GM13976 (cell line): ENCODE measurements at regions not wholly inside any gene's neighbourhood (a gene's known extent, or its start where the extent isn't known, plus 50 kb on each side); places are given as distances from the start of the nearest gene placed in this dataset.

ENCODE experiments used
- DNase-seq: peaks from one replicate; pipeline ENCODE4 v3.0.0; 2012; ENCODE audit warnings: low spot score
- in situ Hi-C: fragments of 300-500 bp; cut with MboI; formaldehyde crosslinking; loops from one replicate; pipeline ENCODE4 v1.12.0; 2022; ENCODE audit warnings: low sequenced_read_pairs, mixed read lengths, inconsistent platforms; ENCODE audit not compliant: unreplicated experiment
- TF ChIP-seq, protein P1 (sequence below): IDR thresholded peaks from 2 replicates; pipeline ENCODE4 v1.5.1; 2012; ENCODE audit warnings: borderline replicate concordance, mild to moderate bottlenecking; ENCODE audit not compliant: insufficient read depth; ENCODE audit errors: extremely low read depth, missing control alignments, control extremely low read depth

DNA sequence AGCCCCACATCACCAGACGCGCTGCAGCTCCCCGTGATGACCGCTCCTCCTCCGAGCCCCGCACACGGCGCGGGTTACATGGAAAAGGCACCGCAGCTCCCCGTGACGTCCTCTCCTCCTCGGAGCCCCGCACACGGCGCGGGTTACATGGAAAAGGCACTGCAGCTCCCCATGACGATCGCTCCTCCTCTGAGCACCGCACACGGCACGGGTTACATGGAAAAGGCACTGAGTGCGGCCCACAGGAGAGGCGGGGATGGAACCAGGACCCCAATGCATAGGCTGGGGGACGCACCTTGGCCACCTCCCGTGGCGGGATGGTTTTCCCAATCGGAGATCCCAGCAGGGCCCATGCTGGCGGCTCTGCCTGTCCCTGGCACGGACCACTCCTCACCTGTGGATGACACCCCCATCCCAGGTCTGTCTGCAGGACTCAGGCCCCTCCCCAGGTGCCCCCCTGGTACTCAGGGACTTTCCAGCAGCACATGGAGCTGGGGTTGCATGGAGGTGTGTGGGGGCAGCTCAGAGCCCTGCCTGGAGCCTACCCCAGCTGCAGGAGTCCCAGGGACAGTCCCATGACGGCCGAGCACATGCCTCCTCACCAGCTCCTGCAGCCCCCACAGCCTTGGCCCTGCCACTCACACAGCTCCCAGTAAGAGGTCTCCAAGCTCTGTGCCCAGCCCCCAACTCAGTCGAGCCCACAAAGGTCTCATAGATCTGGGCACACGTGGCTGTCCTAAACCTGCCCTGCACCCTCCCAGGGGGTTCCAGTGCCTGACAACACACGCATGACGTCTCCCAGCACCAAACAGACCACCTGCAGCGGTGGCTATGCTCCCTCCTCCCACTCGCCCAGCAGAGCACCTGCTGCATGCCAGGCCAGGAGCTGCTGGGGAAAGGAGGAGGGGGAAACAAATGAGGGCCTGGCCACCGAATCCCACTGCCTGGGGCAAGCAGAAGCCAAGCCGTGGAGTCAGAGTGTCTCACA is 166.6 kb downstream of the BRD1 start:
- TF ChIP-seq, protein P1, sequence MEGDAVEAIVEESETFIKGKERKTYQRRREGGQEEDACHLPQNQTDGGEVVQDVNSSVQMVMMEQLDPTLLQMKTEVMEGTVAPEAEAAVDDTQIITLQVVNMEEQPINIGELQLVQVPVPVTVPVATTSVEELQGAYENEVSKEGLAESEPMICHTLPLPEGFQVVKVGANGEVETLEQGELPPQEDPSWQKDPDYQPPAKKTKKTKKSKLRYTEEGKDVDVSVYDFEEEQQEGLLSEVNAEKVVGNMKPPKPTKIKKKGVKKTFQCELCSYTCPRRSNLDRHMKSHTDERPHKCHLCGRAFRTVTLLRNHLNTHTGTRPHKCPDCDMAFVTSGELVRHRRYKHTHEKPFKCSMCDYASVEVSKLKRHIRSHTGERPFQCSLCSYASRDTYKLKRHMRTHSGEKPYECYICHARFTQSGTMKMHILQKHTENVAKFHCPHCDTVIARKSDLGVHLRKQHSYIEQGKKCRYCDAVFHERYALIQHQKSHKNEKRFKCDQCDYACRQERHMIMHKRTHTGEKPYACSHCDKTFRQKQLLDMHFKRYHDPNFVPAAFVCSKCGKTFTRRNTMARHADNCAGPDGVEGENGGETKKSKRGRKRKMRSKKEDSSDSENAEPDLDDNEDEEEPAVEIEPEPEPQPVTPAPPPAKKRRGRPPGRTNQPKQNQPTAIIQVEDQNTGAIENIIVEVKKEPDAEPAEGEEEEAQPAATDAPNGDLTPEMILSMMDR = no peak
- in situ Hi-C loops = no loop called here
- DNase-seq = no peak

DNA sequence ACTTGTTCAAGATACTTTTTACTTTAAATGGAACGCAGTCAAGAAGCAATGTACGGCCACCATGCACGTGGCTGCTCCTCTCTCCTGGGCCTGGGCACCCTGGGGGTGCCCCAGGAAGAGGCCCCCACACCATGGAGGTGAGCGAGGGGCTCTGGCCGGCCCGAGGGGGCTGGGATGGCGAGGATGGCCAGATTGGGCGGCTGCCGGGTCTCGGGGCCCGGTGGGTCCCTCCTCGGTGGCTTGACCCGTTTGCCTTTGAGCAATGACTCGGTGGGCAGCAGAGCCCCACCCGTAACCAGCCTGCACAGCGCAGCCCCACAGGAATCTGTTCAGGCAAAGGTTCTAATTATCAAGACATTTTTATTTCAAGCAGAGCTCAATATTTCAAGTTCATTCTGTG is 167.4 kb downstream of the BRD1 start:
- TF ChIP-seq, protein P1 = no peak
- DNase-seq = no peak
- in situ Hi-C loops = no loop called here

DNA sequence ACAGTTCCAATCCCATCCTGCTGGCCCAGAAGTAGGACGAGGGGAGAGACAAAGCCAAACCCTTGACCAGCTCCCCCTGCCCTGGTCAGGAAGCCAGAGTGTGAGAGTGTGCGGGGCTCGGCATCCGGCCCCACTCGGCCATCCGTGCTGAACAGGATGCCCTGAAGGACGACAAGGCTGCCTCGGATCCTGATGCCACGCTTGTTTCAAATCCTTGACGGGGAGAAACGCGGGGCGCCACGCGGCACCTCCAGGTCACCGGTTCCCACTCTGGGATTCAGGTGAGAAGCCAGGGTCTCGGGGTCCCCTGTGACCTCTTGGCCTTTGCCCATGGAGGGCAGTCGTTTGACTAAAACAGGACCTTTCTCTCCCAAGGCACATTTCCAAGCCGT is 167.8 kb downstream of the BRD1 start:
- TF ChIP-seq, protein P1 = no peak
- in situ Hi-C loops = no loop called here
- no peak for DNase-seq

GRCh38 chr22:49659281-49659923 is 168.3 kb downstream of the BRD1 start:
- DNase-seq = no peak
- TF ChIP-seq, protein P1 = no peak
- in situ Hi-C loops = no loop called here

- in situ Hi-C loops = no loop called here
- no peak for DNase-seq
These were observed 168.8 kb downstream of the BRD1 start for GRCh38 chr22:49658902-49659280.

DNA sequence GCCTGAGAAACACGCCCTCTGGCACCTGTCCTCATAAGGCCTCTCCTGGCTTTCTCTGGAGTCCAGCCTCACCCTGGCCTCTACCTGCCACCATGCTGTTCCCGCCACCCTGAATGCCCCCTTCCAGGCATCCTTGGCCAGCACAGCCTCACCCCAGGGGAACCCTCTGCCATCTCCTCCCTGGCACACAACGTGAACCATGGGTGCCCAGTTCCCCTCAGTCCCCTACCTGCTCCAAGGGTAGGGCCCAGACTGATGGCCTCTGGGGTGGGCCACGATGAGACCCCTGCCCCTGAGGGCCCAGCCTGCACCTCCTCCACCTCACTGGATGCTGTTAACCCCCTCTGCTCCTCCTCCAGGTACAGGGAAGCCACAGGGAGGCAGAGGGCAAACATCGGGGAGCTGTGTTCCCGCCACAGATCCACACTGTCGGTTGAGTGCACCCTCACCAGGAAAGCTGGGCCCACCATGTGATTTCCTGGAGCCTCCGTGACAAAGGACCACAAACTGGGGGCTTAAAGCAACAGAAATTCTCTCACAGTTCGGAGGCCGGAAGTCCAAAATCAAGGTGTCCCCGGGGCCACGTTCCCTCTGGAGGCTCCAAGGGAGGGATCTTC is 169.6 kb downstream of the BRD1 start:
- TF ChIP-seq, protein P1 = no peak
- in situ Hi-C loops = no loop called here
- DNase-seq = no peak

More at GRCh38 chr22:49658902-49659280, 168.8 kb downstream of the BRD1 start:
- TF ChIP-seq, protein P1 = no peak
